Panc1 (cell line): ENCODE measurements at regions not wholly inside any gene's neighbourhood (a gene's known extent, or its start where the extent isn't known, plus 50 kb on each side); places are given as distances from the start of the nearest gene placed in this dataset.

Experiments used
- POLR2AphosphoS5 ChIP-seq: IDR thresholded peaks from 2 replicates; pipeline ENCODE4 v1.6.1; 2012; ENCODE audit warnings: mild to moderate bottlenecking, low read depth, low read length, moderate library complexity
- TCF7L2 ChIP-seq: IDR thresholded peaks from 2 replicates; pipeline ENCODE4 v1.6.1; 2011; ENCODE audit warnings: mild to moderate bottlenecking, low read depth, low read length, inconsistent platforms
- TF ChIP-seq, protein P1 (sequence below): fragments of 450-650 bp; IDR thresholded peaks from 2 replicates; pipeline ENCODE4 v1.5.1; 2017; ENCODE audit warnings: mild to moderate bottlenecking
- TF ChIP-seq, protein P2 (sequence below), 2 experiments: IDR thresholded peaks; 2 replicates each; pipeline ENCODE4 v1.6.1; 2011 to 2012; ENCODE audit warnings: low read depth in 2 of 2, control low read depth in 1 of 2, low read length in 1 of 2, mild to moderate bottlenecking in 1 of 2, moderate library complexity in 1 of 2; ENCODE audit not compliant: insufficient read depth in 1 of 2

DNA sequence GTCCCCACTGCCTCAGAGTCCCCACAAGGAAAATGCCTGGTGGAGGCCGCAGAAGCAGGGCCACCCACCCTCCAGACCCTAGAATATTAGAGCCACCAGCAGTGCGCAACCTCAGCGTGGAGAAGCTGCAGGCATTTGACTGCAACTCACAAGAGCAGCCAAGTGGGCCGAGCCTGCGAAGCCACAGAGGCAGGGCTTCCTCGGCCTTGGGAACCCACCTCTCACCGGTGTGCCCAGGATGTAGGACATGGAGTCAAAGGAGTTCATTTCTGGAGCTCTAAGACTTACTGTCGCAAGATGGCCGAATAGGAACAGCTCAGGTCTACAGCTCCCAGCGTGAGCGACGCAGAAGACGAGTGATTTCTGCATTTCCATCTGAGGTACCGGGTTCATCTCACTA is 397.9 kb upstream of the PIK3R1 start:
- TF ChIP-seq, protein P1, sequence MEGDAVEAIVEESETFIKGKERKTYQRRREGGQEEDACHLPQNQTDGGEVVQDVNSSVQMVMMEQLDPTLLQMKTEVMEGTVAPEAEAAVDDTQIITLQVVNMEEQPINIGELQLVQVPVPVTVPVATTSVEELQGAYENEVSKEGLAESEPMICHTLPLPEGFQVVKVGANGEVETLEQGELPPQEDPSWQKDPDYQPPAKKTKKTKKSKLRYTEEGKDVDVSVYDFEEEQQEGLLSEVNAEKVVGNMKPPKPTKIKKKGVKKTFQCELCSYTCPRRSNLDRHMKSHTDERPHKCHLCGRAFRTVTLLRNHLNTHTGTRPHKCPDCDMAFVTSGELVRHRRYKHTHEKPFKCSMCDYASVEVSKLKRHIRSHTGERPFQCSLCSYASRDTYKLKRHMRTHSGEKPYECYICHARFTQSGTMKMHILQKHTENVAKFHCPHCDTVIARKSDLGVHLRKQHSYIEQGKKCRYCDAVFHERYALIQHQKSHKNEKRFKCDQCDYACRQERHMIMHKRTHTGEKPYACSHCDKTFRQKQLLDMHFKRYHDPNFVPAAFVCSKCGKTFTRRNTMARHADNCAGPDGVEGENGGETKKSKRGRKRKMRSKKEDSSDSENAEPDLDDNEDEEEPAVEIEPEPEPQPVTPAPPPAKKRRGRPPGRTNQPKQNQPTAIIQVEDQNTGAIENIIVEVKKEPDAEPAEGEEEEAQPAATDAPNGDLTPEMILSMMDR = no peak
- TF ChIP-seq TCF7L2 (no peak), POLR2AphosphoS5 (no peak)
- TF ChIP-seq, protein P2, sequence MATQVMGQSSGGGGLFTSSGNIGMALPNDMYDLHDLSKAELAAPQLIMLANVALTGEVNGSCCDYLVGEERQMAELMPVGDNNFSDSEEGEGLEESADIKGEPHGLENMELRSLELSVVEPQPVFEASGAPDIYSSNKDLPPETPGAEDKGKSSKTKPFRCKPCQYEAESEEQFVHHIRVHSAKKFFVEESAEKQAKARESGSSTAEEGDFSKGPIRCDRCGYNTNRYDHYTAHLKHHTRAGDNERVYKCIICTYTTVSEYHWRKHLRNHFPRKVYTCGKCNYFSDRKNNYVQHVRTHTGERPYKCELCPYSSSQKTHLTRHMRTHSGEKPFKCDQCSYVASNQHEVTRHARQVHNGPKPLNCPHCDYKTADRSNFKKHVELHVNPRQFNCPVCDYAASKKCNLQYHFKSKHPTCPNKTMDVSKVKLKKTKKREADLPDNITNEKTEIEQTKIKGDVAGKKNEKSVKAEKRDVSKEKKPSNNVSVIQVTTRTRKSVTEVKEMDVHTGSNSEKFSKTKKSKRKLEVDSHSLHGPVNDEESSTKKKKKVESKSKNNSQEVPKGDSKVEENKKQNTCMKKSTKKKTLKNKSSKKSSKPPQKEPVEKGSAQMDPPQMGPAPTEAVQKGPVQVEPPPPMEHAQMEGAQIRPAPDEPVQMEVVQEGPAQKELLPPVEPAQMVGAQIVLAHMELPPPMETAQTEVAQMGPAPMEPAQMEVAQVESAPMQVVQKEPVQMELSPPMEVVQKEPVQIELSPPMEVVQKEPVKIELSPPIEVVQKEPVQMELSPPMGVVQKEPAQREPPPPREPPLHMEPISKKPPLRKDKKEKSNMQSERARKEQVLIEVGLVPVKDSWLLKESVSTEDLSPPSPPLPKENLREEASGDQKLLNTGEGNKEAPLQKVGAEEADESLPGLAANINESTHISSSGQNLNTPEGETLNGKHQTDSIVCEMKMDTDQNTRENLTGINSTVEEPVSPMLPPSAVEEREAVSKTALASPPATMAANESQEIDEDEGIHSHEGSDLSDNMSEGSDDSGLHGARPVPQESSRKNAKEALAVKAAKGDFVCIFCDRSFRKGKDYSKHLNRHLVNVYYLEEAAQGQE (IDR thresholded peaks at IDR 0.05; ENCODE audit: insufficient read depth in 1 of 2, low read depth in 2 of 2, low read length in 1 of 2) = no peak
